HEK293T (cell line): ENCODE measurements at regions not wholly inside any gene's neighbourhood (a gene's known extent, or its start where the extent isn't known, plus 50 kb on each side); places are given as distances from the start of the nearest gene placed in this dataset.

Experiments used
- CTCF ChIA-PET: fragments of 350-600 bp; formaldehyde crosslinking; extraction: SDS; loops from one replicate; lab custom pipeline; 2021; ENCODE audit warnings: antibody characterized with exemption, inconsistent platforms; lab: Yijun Ruan, JAX
- POLR2A ChIA-PET: fragments of 350-600 bp; formaldehyde crosslinking; extraction: SDS; loops from one replicate; lab custom pipeline; 2020; ENCODE audit warnings: antibody characterized with exemption, inconsistent platforms; lab: Yijun Ruan, JAX
- DNase-seq: peaks from one replicate; pipeline ENCODE4 v3.0.0; 2012; ENCODE audit warnings: mixed read lengths; ENCODE audit errors: extremely low spot score
- ARNT ChIP-seq: fragments of 450-650 bp; IDR thresholded peaks from 2 replicates; pipeline ENCODE4 v1.6.1; 2017; ENCODE audit warnings: mild to moderate bottlenecking
- BHLHE40 ChIP-seq: fragments of 450-650 bp; IDR thresholded peaks from 2 replicates; pipeline ENCODE4 v1.6.1; 2016; ENCODE audit warnings: mild to moderate bottlenecking, moderate library complexity, borderline replicate concordance
- CTBP1 ChIP-seq: fragments of 450-650 bp; IDR thresholded peaks from 2 replicates; pipeline ENCODE4 v1.6.1; 2016; ENCODE audit warnings: borderline replicate concordance
- ELF4 ChIP-seq: fragments of 450-650 bp; IDR thresholded peaks from 2 replicates; pipeline ENCODE4 v1.6.1; 2017; ENCODE audit warnings: antibody characterized with exemption
- FOXA1 ChIP-seq: fragments of 450-650 bp; IDR thresholded peaks from 2 replicates; pipeline ENCODE4 v1.6.1; 2016; ENCODE audit warnings: mild to moderate bottlenecking
- FOXK2 ChIP-seq: fragments of 450-650 bp; IDR thresholded peaks from 2 replicates; pipeline ENCODE4 v1.6.1; 2016; ENCODE audit warnings: mild to moderate bottlenecking
- FOXM1 ChIP-seq: fragments of 450-650 bp; IDR thresholded peaks from 2 replicates; pipeline ENCODE4 v1.6.1; 2017; ENCODE audit warnings: mild to moderate bottlenecking, borderline replicate concordance
- HDGF ChIP-seq: fragments of 450-650 bp; IDR thresholded peaks from 2 replicates; pipeline ENCODE4 v1.6.1; 2017; ENCODE audit warnings: antibody characterized with exemption, borderline replicate concordance
- L3MBTL2 ChIP-seq: fragments of 450-650 bp; conservative IDR thresholded peaks from 2 replicates; pipeline ENCODE4 v1.6.1; 2016; ENCODE audit warnings: mild to moderate bottlenecking
- LEF1 ChIP-seq: fragments of 450-650 bp; IDR thresholded peaks from 2 replicates; pipeline ENCODE4 v1.6.1; 2017; ENCODE audit warnings: mild to moderate bottlenecking, borderline replicate concordance
- NFRKB ChIP-seq: fragments of 450-650 bp; IDR thresholded peaks from 2 replicates; pipeline ENCODE4 v1.6.1; 2016; ENCODE audit warnings: mild to moderate bottlenecking, moderate library complexity
- PKNOX1 ChIP-seq: fragments of 450-650 bp; IDR thresholded peaks from 2 replicates; pipeline ENCODE4 v1.6.1; 2016
- SP1 ChIP-seq: fragments of 450-650 bp; IDR thresholded peaks from 2 replicates; pipeline ENCODE4 v1.6.1; 2017
- SUZ12 ChIP-seq: fragments of 450-650 bp; IDR thresholded peaks from 2 replicates; pipeline ENCODE4 v1.6.1; 2016; ENCODE audit warnings: mild to moderate bottlenecking
- TARDBP ChIP-seq: fragments of 450-650 bp; IDR thresholded peaks from 2 replicates; pipeline ENCODE4 v1.6.1; 2016
- ZNF384 ChIP-seq: fragments of 450-650 bp; IDR thresholded peaks from 2 replicates; pipeline ENCODE4 v1.6.1; 2016

GRCh38 chr1:83777758-83778101 lies 221.2 kb downstream of the TTLL7 start:
- POLR2A ChIA-PET = no interaction called here
- CTCF ChIA-PET = no interaction called here
- TF ChIP-seq FOXK2 (no peak), PKNOX1 (no peak), BHLHE40 (no peak), TARDBP (no peak), CTBP1 (no peak), FOXM1 (no peak), ARNT (no peak), HDGF (no peak), ELF4 (no peak), FOXA1 (no peak), LEF1 (no peak), L3MBTL2 (no peak), NFRKB (no peak)
- DNase-seq = no peak

- POLR2A ChIA-PET = no interaction called here
- CTCF ChIA-PET = no interaction called here
- DNase-seq = no peak
- TF ChIP-seq HDGF (no peak), FOXM1 (no peak), FOXK2 (no peak), L3MBTL2 (no peak), PKNOX1 (peak; percentile 17; the same call in 1 of the 2 replicates), SP1 (no peak)
Observed at GRCh38 chr1:83776913-83777757, 221.8 kb downstream of the TTLL7 start.

- POLR2A ChIA-PET = no interaction called here
- no peak for DNase-seq
- CTCF ChIA-PET = no interaction called here
- TF ChIP-seq FOXA1 (no peak), LEF1 (no peak), SP1 (no peak), ARNT (no peak), BHLHE40 (no peak), SUZ12 (no peak), ZNF384 (no peak), ELF4 (no peak), HDGF (no peak), NFRKB (no peak), TARDBP (no peak), CTBP1 (no peak), L3MBTL2 (no peak), FOXK2 (no peak), FOXM1 (no peak), PKNOX1 (no peak)
Observed at GRCh38 chr1:83775977-83776603, 222.8 kb downstream of the TTLL7 start.

- CTCF ChIA-PET = interaction anchor here (0.6 kb wide), 1 partner anchor 54 kb away, joined by 3 read pairs; no protein-coding TSS in a partner anchor
- TF ChIP-seq PKNOX1 (peak; percentile 50), L3MBTL2 (no peak), NFRKB (no peak)
- no peak for DNase-seq
- POLR2A ChIA-PET = no interaction called here
Observed at GRCh38 chr1:83773059-83773458, 225.9 kb downstream of the TTLL7 start.

GRCh38 chr1:83770319-83770661 lies 228.6 kb downstream of the TTLL7 start:
- TF ChIP-seq ZNF384 (no peak), BHLHE40 (no peak), ELF4 (no peak), LEF1 (no peak), FOXK2 (no peak), TARDBP (no peak), SP1 (no peak), ARNT (no peak)
- POLR2A ChIA-PET = no interaction called here
- DNase-seq = no peak
- CTCF ChIA-PET = no interaction called here
